ENCODE measurements at regions not wholly inside any gene's neighbourhood (a gene's known extent, or its start where the extent isn't known, plus 50 kb on each side); places are given as distances from the start of the nearest gene placed in this dataset.

GRCh38 chr4:126916626-126917140 is 716.1 kb upstream of the INTU start:
- TF ChIP-seq CTCF (IDR thresholded peaks at IDR 0.05) (no peak), ZFX (IDR thresholded peaks at IDR 0.05; ENCODE audit: borderline replicate concordance) (no peak)

All from 22Rv1 (cell line).